A673 (cell line): ENCODE measurements at regions not wholly inside any gene's neighbourhood (a gene's known extent, or its start where the extent isn't known, plus 50 kb on each side); places are given as distances from the start of the nearest gene placed in this dataset.

ENCODE experiments used
- BruUV-seq: library from RNA; stranded (reverse); fragments of 400-500 nt; replicated peaks from 2 replicates; lab custom pipeline; 2021; lab: Mats Ljungman, UMichigan
- CTCF ChIA-PET: fragments of 300-600 bp; sonication (Branson Sonifier 250); formaldehyde crosslinking; loops from one replicate; lab custom pipeline; 2022; ENCODE audit warnings: antibody characterized with exemption; lab: Charles Lee
- POLR2A ChIA-PET: fragments of 300-600 bp; sonication (Branson Sonifier 250); formaldehyde crosslinking; loops from one replicate; lab custom pipeline; 2022; ENCODE audit warnings: antibody characterized with exemption; ENCODE audit not compliant: low non-redundant PET; lab: Charles Lee
- DNase-seq: peaks from one replicate; pipeline ENCODE4 v3.0.0-alpha.2; 2015; ENCODE audit warnings: low spot score
- H3K27ac ChIP-seq: fragments of 200-600 bp; sonication (generic); 2 replicates; pipeline ENCODE4 v1.5.1; 2016; ENCODE audit warnings: mixed run types, low read depth, mild to moderate bottlenecking, mixed read lengths, antibody characterized with exemption, low read length; ENCODE audit not compliant: poor library complexity, severe bottlenecking
- H3K27me3 ChIP-seq: fragments of 200-600 bp; sonication (generic); replicated peaks from 2 replicates; pipeline ENCODE4 v1.6.1; 2017; ENCODE audit warnings: mixed run types, low read depth, mild to moderate bottlenecking, mixed read lengths, antibody characterized with exemption, low read length; ENCODE audit not compliant: insufficient read depth, poor library complexity
- H3K36me3 ChIP-seq: fragments of 200-600 bp; sonication (generic); 2 replicates; pipeline ENCODE4 v1.6.1; 2016; ENCODE audit warnings: mixed run types, mild to moderate bottlenecking, mixed read lengths, antibody characterized with exemption, low read length; ENCODE audit not compliant: insufficient read depth, poor library complexity, severe bottlenecking
- H3K4me1 ChIP-seq: fragments of 200-600 bp; sonication (generic); 2 replicates; pipeline ENCODE4 v1.6.1; 2017; ENCODE audit warnings: mixed run types, mild to moderate bottlenecking, mixed read lengths, antibody characterized with exemption, low read length; ENCODE audit not compliant: insufficient read depth, poor library complexity, severe bottlenecking
- H3K4me3 ChIP-seq: fragments of 200-600 bp; sonication (generic); 2 replicates; pipeline ENCODE4 v1.5.1; 2016; ENCODE audit warnings: low read depth, mixed run types, mild to moderate bottlenecking, mixed read lengths, low read length; ENCODE audit not compliant: poor library complexity, severe bottlenecking
- H3K9me3 ChIP-seq: fragments of 200-600 bp; sonication (generic); 2 replicates; pipeline ENCODE4 v1.6.1; 2016; ENCODE audit warnings: mixed run types, low read depth, mild to moderate bottlenecking, mixed read lengths, antibody characterized with exemption, low read length; ENCODE audit not compliant: poor library complexity, severe bottlenecking
- EZH2 ChIP-seq: fragments of 200-600 bp; sonication (generic); IDR thresholded peaks from 2 replicates; pipeline ENCODE4 v1.6.1; 2017; ENCODE audit warnings: borderline replicate concordance, low read depth, mild to moderate bottlenecking, mixed read lengths, antibody characterized with exemption, low read length; ENCODE audit not compliant: poor library complexity, severe bottlenecking
- intact Hi-C: fragments of 100-400 bp; cut with micrococcal nuclease; formaldehyde crosslinking; loops from one replicate; pipeline ENCODE4 v1.10.0; 2022; ENCODE audit not compliant: unreplicated experiment
- TF ChIP-seq, protein P1 (sequence below): fragments of 300-800, 200-600 bp; sonication (generic); conservative IDR thresholded peaks from 2 replicates; pipeline ENCODE4 v1.5.1; 2017; ENCODE audit warnings: low read depth, mild to moderate bottlenecking, antibody characterized with exemption, low read length, moderate library complexity, mixed read lengths

- Histone ChIP-seq H3K4me1 (no peaks in the 10 kb centered on the region), H3K27ac (no peak overlapping the region), H3K9me3 (peaks cover 40% of the 10 kb centered on the region), H3K27me3 (no peaks in the 10 kb centered on the region), H3K36me3 (no peaks in the 10 kb centered on the region), H3K4me3 (no peak overlapping the region)
- TF ChIP-seq EZH2, result no peak
- TF ChIP-seq, protein P1, sequence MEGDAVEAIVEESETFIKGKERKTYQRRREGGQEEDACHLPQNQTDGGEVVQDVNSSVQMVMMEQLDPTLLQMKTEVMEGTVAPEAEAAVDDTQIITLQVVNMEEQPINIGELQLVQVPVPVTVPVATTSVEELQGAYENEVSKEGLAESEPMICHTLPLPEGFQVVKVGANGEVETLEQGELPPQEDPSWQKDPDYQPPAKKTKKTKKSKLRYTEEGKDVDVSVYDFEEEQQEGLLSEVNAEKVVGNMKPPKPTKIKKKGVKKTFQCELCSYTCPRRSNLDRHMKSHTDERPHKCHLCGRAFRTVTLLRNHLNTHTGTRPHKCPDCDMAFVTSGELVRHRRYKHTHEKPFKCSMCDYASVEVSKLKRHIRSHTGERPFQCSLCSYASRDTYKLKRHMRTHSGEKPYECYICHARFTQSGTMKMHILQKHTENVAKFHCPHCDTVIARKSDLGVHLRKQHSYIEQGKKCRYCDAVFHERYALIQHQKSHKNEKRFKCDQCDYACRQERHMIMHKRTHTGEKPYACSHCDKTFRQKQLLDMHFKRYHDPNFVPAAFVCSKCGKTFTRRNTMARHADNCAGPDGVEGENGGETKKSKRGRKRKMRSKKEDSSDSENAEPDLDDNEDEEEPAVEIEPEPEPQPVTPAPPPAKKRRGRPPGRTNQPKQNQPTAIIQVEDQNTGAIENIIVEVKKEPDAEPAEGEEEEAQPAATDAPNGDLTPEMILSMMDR, result no peak
- intact Hi-C loops, result no loop called here
- ChIA-PET POLR2A (no interaction called here), CTCF (no interaction called here)
- DNase-seq, result no peak
- no TSS peak for BruUV-seq
Observed at GRCh38 chrX:63475200-63475599, 124.1 kb upstream of the SPIN4 start.

GRCh38 chrX:63471004-63471403 lies 119.9 kb upstream of the SPIN4 start:
- CTCF ChIA-PET, result no interaction called here
- no peak for TF ChIP-seq EZH2
- TF ChIP-seq, protein P1, result no peak

GRCh38 chrX:63470506-63470905 lies 119.4 kb upstream of the SPIN4 start:
- Histone ChIP-seq H3K4me3 (no peak overlapping the region), H3K4me1 (no peaks in the 10 kb centered on the region), H3K9me3 (peaks cover 42% of the 10 kb centered on the region), H3K36me3 (no peaks in the 10 kb centered on the region), H3K27me3 (no peaks in the 10 kb centered on the region), H3K27ac (no peak overlapping the region)
- BruUV-seq, result no TSS peak
- ChIA-PET CTCF (no interaction called here), POLR2A (no interaction called here)
- intact Hi-C loops, result no loop called here
- TF ChIP-seq, protein P1, result no peak
- no peak for DNase-seq

More at GRCh38 chrX:63471004-63471403, 119.9 kb upstream of the SPIN4 start:
- POLR2A ChIA-PET, result no interaction called here
- Histone ChIP-seq H3K4me3 (no peak overlapping the region), H3K4me1 (no peaks in the 10 kb centered on the region), H3K27ac (no peak overlapping the region), H3K9me3 (peaks cover 43% of the 10 kb centered on the region), H3K36me3 (no peaks in the 10 kb centered on the region), H3K27me3 (no peaks in the 10 kb centered on the region)
- DNase-seq, result no peak
- intact Hi-C loops, result no loop called here
- BruUV-seq, result no TSS peak
